Left cardiac atrium (tissue), 4 donors: ENCODE measurements at regions not wholly inside any gene's neighbourhood (a gene's known extent, or its start where the extent isn't known, plus 50 kb on each side); places are given as distances from the start of the nearest gene placed in this dataset.
"Not testable (repeated sequence)": the region's sequence is repeated elsewhere in the genome, so short reads cannot be mapped to it uniquely, and the experiment has no call there.

Experiments
- ATAC-seq, 2 donors: fragments of 200-7000 bp; cut with Tn5 transposase; one replicate each; pipeline ENCODE4 v1.9.1; 2020; ENCODE audit warnings: mild to moderate bottlenecking in 2 of 2, moderate library complexity in 2 of 2
- DNase-seq: peaks from one replicate; pipeline ENCODE4 v3.0.0-alpha.2; 2020
- intact Hi-C, 2 donors: fragments of 100-400 bp; cut with DNase I; formaldehyde crosslinking; loops; one replicate each; pipeline versions ENCODE4 v1.14.1 to v1.15.1; 2022 to 2023
- donor health status: DM: no; HTN: yes; CAD: no.
- donor health status: DM: no; HTN: yes; CAD: no; lungs with severe emphysema.
- donor health status: DM: yes; HTN: yes; CAD: no.
- donor health status: Dilated cardiomyopathy.

GRCh38 chr2:144650907-144651306, 131.0 kb upstream of the ZEB2 start:
- no peak for DNase-seq
- ATAC-seq = no peak
- intact Hi-C loops = no loop called here

- intact Hi-C loops = no loop called here
- ATAC-seq (no peak), DNase-seq (no peak)
These were observed 129.0 kb upstream of the ZEB2 start for GRCh38 chr2:144648837-144649465.

- peak in 1 of 2 donors; percentile 64 for ATAC-seq
- intact Hi-C loops = no loop called here
- no peak for DNase-seq
These were observed 125.3 kb upstream of the ZEB2 start for GRCh38 chr2:144645083-144645778.

- intact Hi-C loops = no loop called here
These were observed 124.6 kb upstream of the ZEB2 start for GRCh38 chr2:144644549-144644948.

GRCh38 chr2:144643537-144644336, 123.8 kb upstream of the ZEB2 start:
- intact Hi-C loops = no loop called here
- no peak for ATAC-seq

More at GRCh38 chr2:144644549-144644948, 124.6 kb upstream of the ZEB2 start:
- no peak for DNase-seq
- ATAC-seq = no peak

GRCh38 chr2:144642856-144643255, 122.9 kb upstream of the ZEB2 start:
- intact Hi-C loops = no loop called here
- DNase-seq = no peak
- ATAC-seq = no peak

More at GRCh38 chr2:144643537-144644336, 123.8 kb upstream of the ZEB2 start:
- DNase-seq = no peak

- intact Hi-C loops = no loop called here
- ATAC-seq = no peak
These were observed 122.2 kb upstream of the ZEB2 start for GRCh38 chr2:144642131-144642530.

GRCh38 chr2:144638250-144638649, 118.3 kb upstream of the ZEB2 start:
- intact Hi-C loops, ATAC-seq, DNase-seq: not testable (repeated sequence)

More at GRCh38 chr2:144642131-144642530, 122.2 kb upstream of the ZEB2 start:
- no peak for DNase-seq

GRCh38 chr2:144636860-144637259, 116.9 kb upstream of the ZEB2 start:
- intact Hi-C loops, DNase-seq, ATAC-seq: not testable (repeated sequence)

GRCh38 chr2:144632809-144633208, 112.9 kb upstream of the ZEB2 start:
- DNase-seq = no peak
- intact Hi-C loops = no loop called here
- no peak for ATAC-seq

GRCh38 chr2:144631636-144632035, 111.7 kb upstream of the ZEB2 start:
- intact Hi-C loops = no loop called here
- ATAC-seq = no peak
- DNase-seq = no peak

GRCh38 chr2:144630459-144631215, 110.7 kb upstream of the ZEB2 start:
- ATAC-seq (no peak), DNase-seq (no peak)
- intact Hi-C loops = no loop called here

- ATAC-seq = no peak
- DNase-seq = no peak
- intact Hi-C loops = no loop called here
These were observed 110.0 kb upstream of the ZEB2 start for GRCh38 chr2:144629935-144630334.

GRCh38 chr2:144628566-144628965, 108.6 kb upstream of the ZEB2 start:
- no peak for ATAC-seq
- DNase-seq = no peak
- intact Hi-C loops = no loop called here

GRCh38 chr2:144625626-144626025, 105.7 kb upstream of the ZEB2 start:
- ATAC-seq = no peak
- DNase-seq = no peak
- intact Hi-C loops = no loop called here

GRCh38 chr2:144625226-144625625, 105.3 kb upstream of the ZEB2 start:
- DNase-seq (no peak), ATAC-seq (no peak)
- intact Hi-C loops = no loop called here

GRCh38 chr2:144624451-144624850, 104.5 kb upstream of the ZEB2 start:
- DNase-seq = no peak
- intact Hi-C loops = no loop called here
- ATAC-seq = no peak

GRCh38 chr2:144622373-144622772, 102.5 kb upstream of the ZEB2 start:
- DNase-seq, intact Hi-C loops, ATAC-seq: not testable (repeated sequence)

GRCh38 chr2:144621266-144621665, 101.3 kb upstream of the ZEB2 start:
- no peak for ATAC-seq
- intact Hi-C loops = no loop called here
- DNase-seq = no peak
